GM19372 (cell line): ENCODE measurements at regions not wholly inside any gene's neighbourhood (a gene's known extent, or its start where the extent isn't known, plus 50 kb on each side); places are given as distances from the start of the nearest gene placed in this dataset.
"Not testable (repeated sequence)": the region's sequence is repeated elsewhere in the genome, so short reads cannot be mapped to it uniquely, and the experiment has no call there.

Experiments used
- ATAC-seq: cut with Tn5 transposase; IDR thresholded peaks from one replicate; pipeline ENCODE4 v1.9.1; 2021; ENCODE audit warnings: mild to moderate bottlenecking, low read depth, moderate library complexity; ENCODE audit not compliant: unreplicated experiment

DNA sequence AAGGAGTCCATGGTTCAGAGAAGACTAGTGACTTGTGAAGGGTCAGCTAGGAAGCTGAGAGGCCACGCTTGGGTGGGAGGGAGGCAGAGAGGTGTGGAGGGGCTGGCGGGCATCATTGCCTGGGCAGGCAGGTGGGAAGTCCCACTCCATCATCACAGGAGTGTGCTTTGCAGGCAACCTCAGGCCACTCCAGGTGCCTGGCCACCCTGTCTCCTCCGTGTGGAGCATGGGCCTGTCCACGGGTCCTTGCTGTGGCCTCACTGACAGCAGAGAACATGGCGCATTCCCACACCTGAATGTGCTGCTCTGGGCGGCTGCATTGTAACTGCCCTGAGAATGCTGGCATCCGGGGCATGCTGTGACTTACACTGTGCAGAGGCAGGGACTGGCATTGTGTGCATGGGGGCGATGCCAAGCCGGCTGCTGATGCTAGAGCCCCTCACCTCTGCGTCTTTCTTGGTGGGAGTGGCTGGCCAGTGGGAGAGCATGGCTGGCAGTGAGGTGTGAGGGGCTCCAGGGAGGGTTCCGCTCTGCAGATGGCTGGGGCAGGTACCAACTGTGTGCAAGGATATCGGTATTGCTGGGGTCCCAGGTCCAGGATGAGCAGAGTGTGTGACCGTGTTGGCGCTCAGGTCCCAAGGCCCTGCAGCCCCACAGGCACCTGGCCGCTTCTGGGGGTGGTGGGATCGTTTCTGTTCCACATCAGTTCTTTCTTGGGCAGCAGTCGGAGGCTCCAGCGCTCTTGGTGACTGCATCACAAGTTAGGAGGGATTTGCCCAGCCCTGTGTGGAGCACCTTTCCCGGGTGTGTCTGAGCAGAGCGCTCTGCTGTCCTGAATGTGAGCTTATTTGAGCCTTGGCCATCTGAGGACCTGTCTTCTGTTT lies 94.8 kb downstream of the NPIPB11 start:
- ATAC-seq = no peak

DNA sequence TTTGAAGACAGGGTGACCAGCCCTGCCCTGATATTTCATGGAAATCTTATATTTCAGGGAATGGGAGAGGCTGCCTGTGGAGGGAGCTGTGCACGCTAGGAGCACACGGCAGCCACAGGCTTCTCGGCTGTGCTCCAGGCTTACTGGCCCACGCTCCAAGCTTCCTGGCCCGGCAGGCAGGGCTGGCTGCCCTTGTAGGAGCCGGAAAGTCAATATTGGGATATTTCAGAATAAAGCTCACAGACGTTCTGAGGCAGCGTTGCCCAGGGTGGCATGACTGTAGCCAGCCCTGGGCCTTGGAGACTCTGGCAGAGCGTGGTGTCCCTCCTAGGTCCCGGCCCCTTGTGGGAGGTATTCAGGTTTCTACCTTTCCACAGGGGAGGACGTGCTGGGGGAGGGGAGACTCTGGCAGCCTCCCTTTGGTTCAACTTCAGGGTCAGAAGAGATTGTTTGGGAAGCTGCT lies 95.6 kb downstream of the NPIPB11 start:
- no peak for ATAC-seq

DNA sequence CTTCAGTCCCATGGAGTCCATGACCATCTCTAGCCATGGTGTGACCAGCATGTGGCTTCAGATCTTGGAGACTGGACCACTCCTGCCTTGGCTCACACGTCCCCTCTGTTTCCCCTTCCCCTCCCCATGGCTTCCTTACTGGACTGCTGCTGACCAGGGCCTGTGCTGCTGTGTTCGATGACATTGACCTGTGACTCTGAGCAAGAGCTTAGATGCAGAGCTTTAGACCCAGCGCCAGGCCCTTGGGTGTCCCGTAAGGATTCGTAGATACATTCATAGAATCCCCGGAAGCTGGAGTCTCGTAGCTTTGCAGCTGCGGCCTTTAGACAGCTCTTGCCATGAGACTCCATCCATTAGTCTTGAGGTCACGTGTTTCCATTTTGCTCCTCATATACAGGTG lies 96.3 kb downstream of the NPIPB11 start:
- ATAC-seq = not testable (repeated sequence)

DNA sequence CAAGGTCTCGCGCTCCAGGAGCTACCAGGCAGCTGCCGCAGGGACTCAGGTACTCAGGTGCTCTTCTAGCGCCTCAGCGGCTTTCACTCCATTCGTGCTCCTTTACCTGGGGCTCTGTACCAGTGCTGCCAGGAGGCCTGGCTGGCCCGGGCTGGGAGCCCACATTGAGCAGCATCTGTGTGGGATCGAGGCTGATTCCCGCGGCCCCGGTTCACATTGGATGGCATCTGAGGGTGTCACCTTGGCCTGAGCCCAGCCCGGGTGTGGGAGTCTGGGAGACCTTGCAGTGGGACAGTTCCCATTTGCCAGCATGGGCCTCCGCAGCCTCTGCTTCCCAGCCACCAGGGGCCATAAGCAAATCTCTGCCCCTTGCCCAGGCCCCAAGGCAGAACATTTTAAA lies 96.9 kb downstream of the NPIPB11 start:
- ATAC-seq = not testable (repeated sequence)

DNA sequence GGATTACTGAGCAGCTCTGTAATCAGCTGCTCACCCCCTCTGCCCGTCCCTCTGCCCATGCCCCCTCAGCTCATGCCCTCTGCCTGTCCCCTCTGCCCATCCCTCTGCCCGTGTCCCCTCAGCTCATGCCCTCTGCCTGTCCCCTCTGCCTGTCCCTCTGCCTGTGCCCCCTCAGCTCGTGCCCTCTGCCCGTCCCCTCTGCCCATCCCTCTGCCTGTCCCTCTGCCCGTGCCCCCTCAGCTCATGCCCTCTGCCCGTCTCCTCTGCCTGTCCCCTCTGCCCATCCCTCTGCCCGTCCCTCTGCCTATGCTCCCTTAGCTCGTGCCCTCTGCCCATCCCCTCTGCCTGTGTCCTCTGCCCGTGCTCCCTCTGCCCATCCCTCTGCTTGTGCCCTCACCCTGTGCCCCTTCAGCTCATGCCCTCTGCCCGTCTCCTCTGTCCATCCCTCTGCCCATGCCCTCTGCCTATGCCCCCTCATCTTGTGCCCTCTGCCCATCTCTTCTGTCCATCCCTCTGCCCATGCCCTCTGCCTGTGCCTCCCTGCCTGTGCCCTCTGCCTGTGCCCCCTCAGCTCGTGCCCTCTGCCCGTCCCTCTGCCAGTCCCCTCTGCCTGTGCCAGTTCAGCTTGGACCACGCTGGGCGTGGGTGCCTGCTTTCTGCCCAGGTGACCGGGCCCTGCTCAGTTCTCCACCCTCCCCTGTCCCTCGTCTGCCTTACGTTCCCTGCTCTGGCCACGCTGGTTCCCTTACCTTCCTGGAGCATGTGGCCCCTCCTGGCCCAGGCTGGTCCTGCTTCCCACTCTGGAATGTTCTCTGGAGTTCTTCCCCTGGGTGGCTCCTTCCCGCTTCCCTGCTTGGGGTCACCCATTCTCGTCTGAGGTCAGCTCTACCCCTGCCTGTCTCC lies 97.6 kb downstream of the NPIPB11 start:
- no peak for ATAC-seq

DNA sequence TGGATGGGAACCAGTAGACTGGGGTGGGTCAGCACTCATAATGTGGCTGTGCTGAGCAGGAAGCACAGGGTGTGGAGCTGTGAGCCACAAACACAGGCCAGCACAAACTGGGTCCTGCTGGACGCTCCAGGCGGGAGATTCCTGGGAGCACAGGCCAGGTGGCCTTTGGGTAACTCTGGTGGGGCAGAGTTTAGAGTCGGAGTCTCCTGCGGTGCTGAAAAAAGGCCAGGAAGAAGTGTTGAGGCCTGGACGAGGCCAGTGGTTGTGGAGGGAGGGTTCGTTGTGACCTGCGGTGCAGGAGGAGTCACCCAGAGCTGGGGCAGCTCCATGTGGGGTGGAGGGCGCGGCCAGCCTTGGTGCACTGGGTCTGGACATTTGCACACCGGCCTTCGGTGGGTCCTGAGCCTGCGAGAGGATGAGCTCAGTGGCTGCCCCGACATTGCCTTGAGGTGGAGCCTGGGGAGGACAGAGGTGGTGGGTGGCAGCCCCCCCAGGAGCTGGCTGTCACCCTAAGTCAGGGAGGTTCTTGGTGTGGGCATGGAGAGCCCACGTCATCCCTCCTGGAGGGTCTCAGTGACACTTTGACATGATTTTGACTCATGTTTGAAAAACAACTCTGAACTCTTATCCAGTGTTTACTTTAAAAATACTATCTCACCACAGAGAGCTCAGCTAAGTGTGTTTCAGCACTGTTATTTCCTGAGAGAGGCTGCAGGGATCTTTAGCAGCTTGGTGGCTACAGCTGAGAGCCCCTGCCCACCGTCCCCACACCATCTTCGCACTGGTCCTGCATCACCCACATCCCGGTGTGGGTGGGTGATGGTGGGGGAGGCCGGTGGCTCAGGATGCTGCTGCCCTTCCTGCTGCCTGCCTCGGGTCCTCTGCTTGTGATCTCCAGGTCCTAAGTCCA lies 98.7 kb downstream of the NPIPB11 start:
- ATAC-seq = no peak

DNA sequence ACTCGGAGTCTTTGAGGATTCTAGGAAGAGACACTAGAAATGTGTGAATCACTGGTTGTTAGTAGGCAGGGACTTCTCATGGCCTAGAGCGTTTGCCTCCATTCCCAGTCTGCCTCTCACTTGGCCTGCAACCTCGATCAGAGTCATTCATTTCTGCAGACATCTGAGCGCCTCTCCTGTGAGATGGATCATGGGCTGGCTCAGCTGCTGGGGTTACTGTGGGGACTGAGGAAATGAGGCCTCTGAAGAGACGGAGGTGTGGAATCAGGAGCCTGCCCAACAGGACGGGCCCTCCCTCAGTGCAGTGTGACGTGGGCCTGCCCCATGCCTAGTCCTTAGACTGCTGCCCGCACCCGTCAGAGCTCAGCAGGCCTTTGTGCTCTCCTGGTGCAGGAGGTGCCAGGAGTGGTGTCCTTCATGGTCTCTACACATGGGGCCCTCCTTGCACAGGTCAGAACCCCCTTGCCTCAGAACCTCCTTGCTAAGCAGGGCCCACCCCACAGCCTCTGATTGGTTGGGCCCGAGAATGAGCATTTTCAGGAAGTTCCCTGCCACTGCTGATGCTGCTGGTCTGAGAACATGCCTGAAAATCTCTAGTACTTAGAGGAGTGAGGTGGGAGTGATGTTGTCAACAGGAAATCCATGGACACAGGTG lies 99.4 kb downstream of the NPIPB11 start:
- ATAC-seq = no peak

DNA sequence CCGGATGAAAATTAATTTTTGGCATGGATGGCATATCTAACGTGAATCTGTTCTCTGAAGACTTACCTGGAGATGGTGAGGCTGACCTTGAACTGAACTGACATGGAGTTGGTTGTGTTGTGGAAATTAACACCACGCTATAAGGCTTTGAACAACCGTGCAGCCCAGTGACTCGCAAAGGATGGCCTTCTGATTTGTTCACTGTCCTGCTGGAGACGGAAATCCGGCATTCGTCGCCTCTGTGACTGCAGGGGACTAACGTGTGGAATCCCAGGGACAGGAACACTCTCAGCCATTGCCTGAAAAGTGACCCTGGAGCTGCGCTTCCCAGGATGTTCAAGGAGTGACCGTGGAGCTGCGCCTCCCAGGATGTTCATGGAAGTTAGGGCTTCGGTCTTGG lies 100.3 kb downstream of the NPIPB11 start:
- ATAC-seq = no peak

DNA sequence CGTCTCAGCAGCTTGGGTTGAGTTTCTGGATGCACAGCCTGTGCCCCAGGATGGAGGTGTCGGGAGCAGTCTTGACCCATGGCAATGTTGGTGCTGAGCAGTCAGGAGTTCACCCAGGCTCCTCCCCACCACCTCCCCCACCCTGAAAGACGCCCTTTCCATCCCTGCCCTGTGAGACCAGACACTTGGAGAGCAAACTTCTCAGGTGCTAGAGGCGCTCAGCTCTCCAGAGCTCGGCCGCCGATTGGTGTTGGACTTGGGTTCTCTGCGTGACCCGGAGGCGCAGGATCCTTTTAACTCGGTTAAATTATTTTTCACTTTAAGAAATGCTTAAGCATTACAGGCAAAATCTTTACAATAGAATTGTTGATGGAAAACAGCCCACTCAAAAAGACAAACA lies 101.5 kb downstream of the NPIPB11 start:
- ATAC-seq = not testable (repeated sequence)

DNA sequence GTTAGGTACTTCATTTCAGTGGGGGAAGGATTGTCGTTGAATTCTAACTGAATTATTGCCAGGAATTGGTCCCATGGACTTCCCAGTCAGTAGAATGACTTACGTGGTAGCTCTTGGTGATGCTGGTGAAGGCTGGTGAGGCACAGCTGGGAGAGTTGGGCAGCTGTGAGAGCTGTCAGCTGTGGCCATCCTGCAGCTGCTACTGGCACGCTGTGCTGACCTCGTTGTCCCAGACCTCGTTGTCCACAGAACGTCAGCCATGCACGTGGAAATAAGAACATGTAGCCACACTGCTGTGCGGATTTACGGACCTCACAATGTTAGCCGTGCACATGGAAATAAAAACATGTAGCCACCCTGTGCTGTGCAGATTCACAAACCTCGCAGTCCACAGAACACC lies 102.3 kb downstream of the NPIPB11 start:
- ATAC-seq = no peak

DNA sequence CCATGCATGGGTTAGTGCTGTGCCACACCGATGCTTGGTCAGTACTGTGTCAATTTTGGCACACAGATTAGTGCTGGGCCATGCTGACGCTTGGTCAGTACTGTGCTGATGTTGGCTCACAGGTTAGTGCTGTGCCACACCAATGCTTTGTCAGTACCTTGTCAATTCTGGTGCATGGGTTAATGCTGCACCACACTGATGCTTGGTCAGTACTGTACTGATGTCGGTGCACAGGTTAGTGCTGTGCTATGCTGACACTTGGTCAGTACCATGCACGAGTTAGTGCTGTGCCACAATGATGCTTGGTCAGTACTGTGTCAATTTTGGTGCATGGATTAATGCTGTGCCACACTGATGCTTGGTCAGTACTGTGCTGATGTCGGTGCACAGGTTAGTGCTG lies 103.0 kb downstream of the NPIPB11 start:
- ATAC-seq = no peak

DNA sequence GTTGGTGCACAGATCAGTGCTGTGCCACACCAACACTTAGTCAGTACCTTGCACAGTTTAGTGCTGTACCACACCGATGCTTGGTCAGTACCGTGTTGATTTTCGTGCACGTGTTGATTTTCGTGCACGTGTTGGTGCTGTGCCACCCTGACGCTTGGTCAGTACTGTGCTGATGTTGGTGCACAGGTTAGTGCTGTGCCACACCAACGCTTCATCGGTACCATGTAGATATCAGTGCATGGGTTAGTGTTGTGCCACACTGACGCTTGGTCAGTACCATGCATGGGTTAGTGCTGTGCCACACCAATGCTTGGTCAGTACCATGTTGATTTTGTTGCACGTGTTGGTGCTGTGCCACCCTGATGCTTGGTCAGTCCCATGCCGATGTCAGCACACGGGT lies 103.5 kb downstream of the NPIPB11 start:
- no peak for ATAC-seq

DNA sequence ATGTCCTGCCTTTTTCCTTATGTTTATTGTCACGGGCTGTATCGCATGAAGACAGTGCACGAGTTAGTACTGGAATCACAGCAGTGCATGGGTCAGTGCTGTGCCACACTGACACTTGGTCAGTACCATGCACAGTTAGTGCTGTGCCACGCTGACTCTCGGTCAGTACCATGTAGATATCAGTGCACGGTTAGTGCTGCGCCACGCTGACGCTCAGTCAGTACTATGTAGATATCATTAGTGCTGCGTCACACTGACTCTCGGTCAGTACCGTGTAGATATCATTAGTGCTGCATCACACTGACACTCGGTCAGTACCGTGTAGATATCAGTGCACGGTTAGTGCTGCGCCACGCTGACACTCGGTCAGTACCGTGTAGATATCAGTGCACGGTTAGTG lies 104.1 kb downstream of the NPIPB11 start:
- not testable (repeated sequence) for ATAC-seq

DNA sequence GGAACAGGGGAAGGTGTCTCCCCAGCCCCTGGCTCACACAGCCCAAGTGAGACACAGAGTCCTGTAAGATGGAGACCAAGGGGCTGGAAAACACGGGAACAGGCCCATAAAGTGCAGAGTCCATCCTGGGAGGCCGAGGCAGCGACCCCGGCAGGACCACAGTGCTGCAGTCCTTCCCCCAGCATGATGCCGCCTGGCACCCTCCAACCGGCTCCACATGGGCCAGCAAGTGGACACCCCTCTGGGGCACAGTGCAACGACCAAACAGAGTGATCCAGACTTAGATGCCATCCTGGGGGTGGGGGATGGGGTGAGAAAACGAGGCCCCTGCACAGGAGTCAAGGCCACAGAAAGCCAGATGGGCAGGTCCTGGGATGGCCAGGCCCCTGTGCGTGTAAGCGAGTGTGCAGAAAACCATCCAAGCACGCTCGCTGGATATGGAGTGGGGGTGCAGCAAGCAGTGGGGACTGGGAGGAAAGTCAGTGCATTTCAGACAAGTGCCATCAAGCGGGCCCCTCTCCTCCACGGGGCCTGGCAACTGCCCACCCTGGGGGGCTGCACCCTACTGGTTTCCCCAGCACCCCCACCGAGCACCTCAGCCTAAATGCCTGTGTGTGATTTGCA lies 104.7 kb downstream of the NPIPB11 start:
- ATAC-seq = not testable (repeated sequence)

DNA sequence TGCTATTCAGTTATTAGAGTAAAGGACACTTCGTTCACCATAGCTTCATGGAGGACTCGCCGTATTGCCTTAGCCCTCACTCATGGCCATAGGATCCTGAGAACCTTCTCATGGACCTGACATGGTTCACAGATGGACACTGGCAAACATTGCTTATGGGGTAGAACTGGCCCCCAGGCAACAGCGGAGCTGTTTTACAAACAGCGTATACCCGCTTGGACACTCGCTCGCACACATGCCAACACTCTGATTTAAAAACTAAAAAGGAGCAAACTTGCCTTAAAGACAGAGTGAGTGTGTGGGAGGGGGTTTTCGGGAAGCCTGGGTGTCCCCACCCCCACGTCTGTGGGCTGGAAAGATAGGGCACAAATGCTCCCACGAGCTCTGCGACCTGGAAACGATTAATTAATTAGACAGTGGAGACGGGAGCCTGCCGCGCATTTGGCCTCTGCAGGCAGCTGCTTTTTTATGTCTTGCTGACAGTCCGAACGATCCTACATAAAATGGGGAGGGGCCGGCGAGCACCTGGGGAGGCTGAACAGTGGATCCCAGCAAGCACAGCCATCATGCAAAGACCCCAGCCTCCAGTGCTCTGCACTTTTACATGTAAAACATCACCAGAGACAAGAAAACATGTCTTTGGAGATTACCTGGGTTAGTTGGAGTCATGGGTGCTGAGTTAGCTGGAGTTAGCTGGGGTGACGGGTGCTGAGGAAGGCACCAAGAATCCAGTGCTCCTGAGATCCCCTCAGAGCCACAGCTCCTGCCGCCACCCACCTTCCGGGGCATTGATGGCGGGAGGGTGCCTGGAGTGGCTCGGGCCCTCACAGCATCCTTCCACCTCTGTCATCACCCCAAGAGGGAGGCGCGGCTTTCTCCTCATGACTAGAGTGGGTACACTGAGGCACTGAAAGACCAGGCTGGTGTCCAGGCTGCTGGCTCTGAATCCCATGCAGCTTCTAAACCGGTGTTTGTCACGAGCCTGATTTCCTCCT lies 105.7 kb downstream of the NPIPB11 start:
- ATAC-seq = not testable (repeated sequence)

DNA sequence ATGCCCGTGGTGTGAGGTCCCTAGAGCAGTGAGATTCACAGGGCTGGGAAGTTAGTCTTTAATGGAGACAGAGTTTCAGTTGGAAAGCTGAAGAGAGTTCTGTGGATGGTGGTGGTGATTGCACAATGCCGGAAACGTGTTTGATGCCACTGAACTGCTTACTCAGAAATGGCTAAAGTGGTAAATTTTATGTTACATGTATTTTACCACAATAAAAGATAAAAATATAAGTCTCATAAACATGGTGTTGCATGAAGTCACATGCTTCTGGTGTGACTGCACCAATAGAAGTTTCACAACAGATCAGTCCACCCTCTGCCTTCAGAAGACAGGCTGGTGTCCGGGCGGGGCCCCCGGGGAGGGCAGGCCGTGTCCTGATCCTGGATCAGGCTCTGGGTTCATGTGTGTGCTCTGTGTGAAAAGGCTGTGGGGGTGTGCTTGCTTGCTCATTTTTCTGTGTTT lies 106.5 kb downstream of the NPIPB11 start:
- ATAC-seq = not testable (repeated sequence)

DNA sequence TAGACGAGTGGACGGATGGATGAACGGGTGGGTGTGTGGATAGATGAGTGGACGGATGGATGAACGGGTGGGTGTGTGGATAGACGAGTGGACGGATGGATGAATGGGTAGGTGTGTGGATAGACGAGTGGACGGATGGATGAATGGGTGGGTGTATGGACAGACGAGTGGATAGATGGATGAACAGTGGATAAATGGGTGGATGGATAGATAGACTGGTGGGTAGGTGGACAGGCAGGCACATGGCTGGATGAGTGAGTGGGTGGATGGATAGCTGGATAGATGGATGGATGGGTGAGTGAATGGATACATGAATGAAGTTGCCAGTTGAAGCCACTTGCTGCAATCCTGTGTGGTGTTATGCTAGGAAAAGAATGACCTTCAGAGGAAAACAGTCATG lies 107.5 kb downstream of the NPIPB11 start:
- ATAC-seq = not testable (repeated sequence)

DNA sequence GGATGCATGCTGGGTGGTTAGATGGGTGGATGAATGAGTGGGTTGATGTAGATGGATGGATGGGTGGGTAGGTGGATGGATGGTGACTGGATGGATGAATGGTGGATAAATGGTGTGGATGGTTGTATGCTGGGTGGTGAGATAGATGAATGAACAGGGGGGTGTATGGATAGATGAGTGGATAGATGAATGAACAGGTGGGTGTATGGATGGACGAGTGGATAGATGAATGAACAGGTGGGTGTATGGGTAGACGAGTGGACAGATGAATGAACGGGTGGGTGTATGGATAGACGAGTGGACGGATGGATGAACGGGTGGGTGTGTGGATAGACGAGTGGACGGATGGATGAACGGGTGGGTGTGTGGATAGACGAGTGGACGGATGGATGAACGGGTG lies 108.2 kb downstream of the NPIPB11 start:
- ATAC-seq = not testable (repeated sequence)
